Thyroid gland (tissue), 4 donors: ENCODE measurements at regions not wholly inside any gene's neighbourhood (a gene's known extent, or its start where the extent isn't known, plus 50 kb on each side); places are given as distances from the start of the nearest gene placed in this dataset.

Experiments
- DNase-seq, 2 donors: peaks; one replicate each; pipeline ENCODE4 v3.0.0-alpha.2; 2019
- H3K27ac ChIP-seq, 3 donors: fragments of 200-600 bp; sonication (generic); 1 replicate in 2 of 3; 2 replicates in 1 of 3; pipeline ENCODE4 v1.5.1; 2016 to 2019; ENCODE audit warnings: mild to moderate bottlenecking in 1 of 3, moderate library complexity in 1 of 3
- H3K27me3 ChIP-seq: fragments of 200-600 bp; sonication (generic); one replicate; pipeline ENCODE4 v1.5.1; 2019
- H3K36me3 ChIP-seq, 2 donors: fragments of 200-600 bp; sonication (generic); one replicate each; pipeline ENCODE4 v1.5.1; 2016 to 2019
- H3K4me1 ChIP-seq, 2 donors: fragments of 200-600 bp; sonication (generic); one replicate each; pipeline ENCODE4 v1.5.1; 2017 to 2019
- H3K4me3 ChIP-seq, 3 donors: fragments of 200-600 bp; sonication (generic); replicated peaks in 1 of 3; 1 replicate in 2 of 3; 2 replicates in 1 of 3; pipeline ENCODE4 v1.5.1; 2016; ENCODE audit warnings: mild to moderate bottlenecking in 1 of 3
- H3K9me3 ChIP-seq: fragments of 200-600 bp; sonication (generic); one replicate; pipeline ENCODE4 v1.5.1; 2017
- POLR2A ChIP-seq, 2 donors: fragments of 450-650 bp; IDR thresholded peaks; one replicate each; pipeline ENCODE4 v1.6.1; 2017; ENCODE audit warnings: antibody characterized with exemption in 2 of 2, mild to moderate bottlenecking in 2 of 2, moderate library complexity in 1 of 2
- WGBS, 2 donors: methylation state at CpG; one replicate each; pipeline ENCODE4 v1.1.5; 2017; 5-methylcytosine and 5-hydroxymethylcytosine counted together
- intact Hi-C: fragments of 100-400 bp; cut with DNase I; formaldehyde crosslinking; loops from one replicate; pipeline ENCODE4 v1.15.1; 2023
- TF ChIP-seq, protein P1 (sequence below), 6 experiments: fragments of 200-600 bp in 3 of 6; fragments of 450-650 bp in 3 of 6; sonication (generic) in 3 of 6; IDR thresholded peaks; one replicate each; pipeline ENCODE4 v1.5.1; 2016 to 2019; ENCODE audit warnings: antibody characterized with exemption in 6 of 6, mild to moderate bottlenecking in 2 of 6, inconsistent platforms in 1 of 6, moderate library complexity in 1 of 6

DNA sequence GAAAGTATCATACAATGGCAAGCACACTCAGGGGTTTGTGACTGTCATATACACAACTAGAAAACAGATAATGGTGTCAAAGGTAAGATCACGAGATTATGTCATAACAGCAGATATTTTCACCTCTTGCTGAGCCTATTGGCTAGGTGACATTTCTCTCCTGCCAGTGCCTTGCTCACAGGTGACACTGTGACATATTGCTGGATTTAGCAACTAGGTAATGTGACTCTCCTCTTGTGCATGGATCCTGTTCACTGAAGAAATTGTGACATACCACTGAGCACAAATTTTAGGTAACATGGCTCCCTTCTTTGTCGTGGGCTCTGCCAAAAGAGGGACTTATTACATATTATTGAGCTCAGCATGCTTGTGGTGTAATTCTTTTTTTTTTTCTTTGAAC, 842.0 kb upstream of the TSPY4 start:
- Histone ChIP-seq H3K36me3 (no peaks in the 10 kb centered on the region), H3K4me3 (no peak overlapping the region), H3K27me3 (no peaks in the 10 kb centered on the region), H3K9me3 (no peaks in the 10 kb centered on the region), H3K4me1 (no peaks in the 10 kb centered on the region), H3K27ac (no peak overlapping the region)
- TF ChIP-seq, protein P1, sequence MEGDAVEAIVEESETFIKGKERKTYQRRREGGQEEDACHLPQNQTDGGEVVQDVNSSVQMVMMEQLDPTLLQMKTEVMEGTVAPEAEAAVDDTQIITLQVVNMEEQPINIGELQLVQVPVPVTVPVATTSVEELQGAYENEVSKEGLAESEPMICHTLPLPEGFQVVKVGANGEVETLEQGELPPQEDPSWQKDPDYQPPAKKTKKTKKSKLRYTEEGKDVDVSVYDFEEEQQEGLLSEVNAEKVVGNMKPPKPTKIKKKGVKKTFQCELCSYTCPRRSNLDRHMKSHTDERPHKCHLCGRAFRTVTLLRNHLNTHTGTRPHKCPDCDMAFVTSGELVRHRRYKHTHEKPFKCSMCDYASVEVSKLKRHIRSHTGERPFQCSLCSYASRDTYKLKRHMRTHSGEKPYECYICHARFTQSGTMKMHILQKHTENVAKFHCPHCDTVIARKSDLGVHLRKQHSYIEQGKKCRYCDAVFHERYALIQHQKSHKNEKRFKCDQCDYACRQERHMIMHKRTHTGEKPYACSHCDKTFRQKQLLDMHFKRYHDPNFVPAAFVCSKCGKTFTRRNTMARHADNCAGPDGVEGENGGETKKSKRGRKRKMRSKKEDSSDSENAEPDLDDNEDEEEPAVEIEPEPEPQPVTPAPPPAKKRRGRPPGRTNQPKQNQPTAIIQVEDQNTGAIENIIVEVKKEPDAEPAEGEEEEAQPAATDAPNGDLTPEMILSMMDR (IDR thresholded peaks at IDR 0.05) = no peak
- TF ChIP-seq POLR2A (IDR thresholded peaks at IDR 0.05) = no peak
- WGBS, 2 donors = 33 to 58% methylated on average over 2 of the region's 2 CpGs
- no peak for DNase-seq
- intact Hi-C loops = no loop called here

DNA sequence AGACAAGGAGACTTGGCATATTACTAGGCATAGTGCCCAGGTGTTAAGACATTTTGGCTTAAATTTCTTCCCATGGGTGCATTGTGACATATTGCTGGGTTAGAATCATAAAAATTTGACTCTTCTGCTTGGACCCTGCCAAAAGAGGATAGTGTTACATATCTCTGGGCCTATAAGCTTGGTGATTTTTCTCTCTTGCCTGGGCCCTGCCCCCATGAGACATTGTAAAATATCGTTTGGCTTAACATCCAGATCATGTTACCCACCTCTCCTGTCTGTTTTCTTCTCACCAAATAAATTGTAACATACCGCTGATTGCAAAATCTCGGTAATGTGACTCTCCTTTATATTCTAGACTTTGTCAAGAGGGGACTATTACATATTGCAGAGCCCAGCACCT, 836.4 kb upstream of the TSPY4 start:
- DNase-seq = no peak
- no peak overlapping the region for H3K27ac ChIP-seq
- H3K27me3 ChIP-seq = no peaks in the 10 kb centered on the region
- WGBS, 2 donors = 64 to 65% methylated on average over 3 of the region's 3 CpGs
- H3K36me3 ChIP-seq = no peaks in the 10 kb centered on the region
- H3K4me3 ChIP-seq = no peak overlapping the region
- no peaks in the 10 kb centered on the region for H3K4me1 ChIP-seq
- H3K9me3 ChIP-seq = no peaks in the 10 kb centered on the region
- intact Hi-C loops = no loop called here
- TF ChIP-seq, protein P1 (IDR thresholded peaks at IDR 0.05) = no peak
- no peak for TF ChIP-seq POLR2A (IDR thresholded peaks at IDR 0.05)

DNA sequence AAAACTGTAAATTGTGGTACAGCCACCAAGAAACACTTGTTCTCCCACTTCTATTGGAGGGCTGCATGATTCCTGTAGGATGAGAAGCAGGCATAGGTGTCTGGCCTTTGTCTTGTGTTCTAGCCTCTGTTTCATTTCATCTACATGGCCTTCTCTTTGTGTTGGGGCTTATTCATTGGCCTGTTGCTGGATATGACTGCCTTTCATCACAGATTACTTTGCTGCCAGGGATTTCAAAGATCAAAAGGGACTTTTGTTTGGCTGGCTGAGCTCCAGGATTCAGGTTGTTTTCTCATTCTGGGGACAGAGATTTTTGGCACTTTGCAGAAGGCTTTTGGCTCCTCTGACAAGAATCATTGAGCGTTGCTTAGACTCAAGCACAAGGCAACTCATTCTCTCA, 803.8 kb upstream of the TSPY4 start:
- Histone ChIP-seq H3K27ac (no peak overlapping the region), H3K4me1 (no peaks in the 10 kb centered on the region), H3K36me3 (no peaks in the 10 kb centered on the region), H3K27me3 (no peaks in the 10 kb centered on the region), H3K4me3 (no peak overlapping the region), H3K9me3 (no peaks in the 10 kb centered on the region)
- TF ChIP-seq, protein P1 (IDR thresholded peaks at IDR 0.05) = no peak
- no peak for TF ChIP-seq POLR2A (IDR thresholded peaks at IDR 0.05)
- DNase-seq = peak; percentile 8 to 27
- intact Hi-C loops = no loop called here
- no CpG with 5 or more reads among the region's 1 CpG for WGBS, 2 donors

DNA sequence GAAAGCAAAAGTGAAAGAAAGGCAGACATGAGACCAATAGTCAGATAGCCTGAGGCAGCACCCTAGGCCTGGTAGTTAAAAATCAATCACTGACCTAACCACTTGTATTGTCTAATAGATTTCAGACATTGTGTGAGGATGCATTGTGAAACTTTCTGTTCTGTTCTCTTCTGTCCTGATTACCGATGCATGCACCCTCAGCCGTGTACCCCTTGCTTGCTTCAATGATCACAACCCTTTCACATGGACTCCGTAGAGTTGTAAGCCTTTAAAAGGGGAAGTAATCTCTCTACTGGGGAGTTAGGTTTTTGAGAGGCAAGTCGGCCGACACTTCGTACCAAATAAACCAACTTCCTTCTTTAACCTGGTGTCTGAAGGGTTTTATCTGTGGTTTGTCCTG, 801.6 kb upstream of the TSPY4 start:
- Histone ChIP-seq H3K27ac (no peak overlapping the region), H3K9me3 (no peaks in the 10 kb centered on the region), H3K4me1 (no peaks in the 10 kb centered on the region), H3K36me3 (no peaks in the 10 kb centered on the region), H3K4me3 (no peak overlapping the region), H3K27me3 (no peaks in the 10 kb centered on the region)
- 54 to 79% methylated on average over 6 of the region's 6 CpGs for WGBS, 2 donors
- peak in 1 of 2 donors; percentile 6 for DNase-seq
- intact Hi-C loops = no loop called here
- TF ChIP-seq, protein P1 (IDR thresholded peaks at IDR 0.05) = no peak
- no peak for TF ChIP-seq POLR2A (IDR thresholded peaks at IDR 0.05)

DNA sequence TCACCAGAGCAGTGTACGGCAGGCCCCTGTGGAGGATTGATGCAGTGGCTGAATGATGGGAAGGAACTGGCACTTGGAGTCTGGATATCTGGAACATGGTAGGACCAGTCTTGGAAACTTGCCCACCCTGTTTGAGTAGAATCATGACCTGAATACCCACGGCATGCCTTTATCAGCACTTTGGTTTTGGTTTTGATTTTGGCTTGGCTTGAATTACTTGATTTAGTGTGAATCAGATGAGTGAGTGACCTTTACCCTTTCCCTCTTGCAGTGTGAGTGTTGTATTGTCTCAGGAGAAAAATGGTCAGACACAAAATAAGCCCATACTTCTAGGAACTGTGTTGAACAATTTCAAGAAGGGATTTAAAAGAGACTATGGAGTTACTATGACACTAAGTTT, 801.0 kb upstream of the TSPY4 start:
- Histone ChIP-seq H3K9me3 (no peaks in the 10 kb centered on the region), H3K27me3 (no peaks in the 10 kb centered on the region), H3K4me1 (no peaks in the 10 kb centered on the region), H3K4me3 (no peak overlapping the region), H3K27ac (no peak overlapping the region), H3K36me3 (no peaks in the 10 kb centered on the region)
- TF ChIP-seq, protein P1 (IDR thresholded peaks at IDR 0.05) = no peak
- no peak for TF ChIP-seq POLR2A (IDR thresholded peaks at IDR 0.05)
- WGBS, 2 donors = 40 to 72% methylated on average over 1 to 2 of the region's 2 CpGs
- no peak for DNase-seq
- intact Hi-C loops = no loop called here
